Ascending aorta (tissue), 2 donors: ENCODE measurements at regions not wholly inside any gene's neighbourhood (a gene's known extent, or its start where the extent isn't known, plus 50 kb on each side); places are given as distances from the start of the nearest gene placed in this dataset.

Experiments used
- DNase-seq, 2 donors: peaks; one replicate each; pipeline ENCODE4 v3.0.0-alpha.2; 2019; ENCODE audit warnings: low spot score in 2 of 2
- H3K27ac ChIP-seq, 2 donors: fragments of 200-600 bp; sonication (generic); one replicate each; pipeline ENCODE4 v1.5.1; 2016 to 2017; ENCODE audit warnings: mild to moderate bottlenecking in 1 of 2
- H3K27me3 ChIP-seq: fragments of 200-600 bp; sonication (generic); one replicate; pipeline ENCODE4 v1.5.1; 2017
- H3K36me3 ChIP-seq, 2 donors: fragments of 200-600 bp; sonication (generic); one replicate each; pipeline ENCODE4 v1.5.1; 2016
- H3K4me1 ChIP-seq, 2 donors: fragments of 200-600 bp; sonication (generic); one replicate each; pipeline ENCODE4 v1.5.1; 2016 to 2017; ENCODE audit warnings: mild to moderate bottlenecking in 1 of 2
- H3K4me3 ChIP-seq, 2 donors: fragments of 200-600 bp; sonication (generic); one replicate each; pipeline ENCODE4 v1.5.1; 2016 to 2017; ENCODE audit warnings: mild to moderate bottlenecking in 1 of 2
- H3K9me3 ChIP-seq, 2 donors: fragments of 200-600 bp; sonication (generic); one replicate each; pipeline ENCODE4 v1.5.1; 2016
- CTCF ChIP-seq, 3 experiments: fragments of 200-600 bp in 2 of 3; fragments of 450-650 bp in 1 of 3; sonication (generic) in 2 of 3; IDR thresholded peaks; one replicate each; pipeline ENCODE4 v1.5.1; 2016 to 2019; ENCODE audit warnings: antibody characterized with exemption in 3 of 3, mild to moderate bottlenecking in 1 of 3, moderate library complexity in 1 of 3
- intact Hi-C: fragments of 100-400 bp; cut with DNase I; formaldehyde crosslinking; loops from one replicate; pipeline ENCODE4 v1.15.1; 2023

GRCh38 chr5:30103052-30103451 lies 1090.4 kb upstream of the CDH6 start:
- intact Hi-C loops: no loop called here

GRCh38 chr5:30102185-30102584 lies 1091.3 kb upstream of the CDH6 start:
- Histone ChIP-seq H3K27ac (no peak overlapping the region), H3K36me3 (no peaks in the 10 kb centered on the region), H3K4me1 (no peaks in the 10 kb centered on the region), H3K4me3 (no peak overlapping the region), H3K9me3 (no peaks in the 10 kb centered on the region), H3K27me3 (no peaks in the 10 kb centered on the region)
- DNase-seq: no peak
- intact Hi-C loops: no loop called here
- no peak for TF ChIP-seq CTCF (IDR thresholded peaks at IDR 0.05)

More at GRCh38 chr5:30103052-30103451, 1090.4 kb upstream of the CDH6 start:
- H3K4me3 ChIP-seq: no peak overlapping the region
- no peak for DNase-seq
- no peak overlapping the region for H3K27ac ChIP-seq
- no peak for TF ChIP-seq CTCF (IDR thresholded peaks at IDR 0.05)
- no peaks in the 10 kb centered on the region for H3K4me1 ChIP-seq
- H3K27me3 ChIP-seq: no peaks in the 10 kb centered on the region
- no peaks in the 10 kb centered on the region for H3K9me3 ChIP-seq
- H3K36me3 ChIP-seq: no peaks in the 10 kb centered on the region

DNA sequence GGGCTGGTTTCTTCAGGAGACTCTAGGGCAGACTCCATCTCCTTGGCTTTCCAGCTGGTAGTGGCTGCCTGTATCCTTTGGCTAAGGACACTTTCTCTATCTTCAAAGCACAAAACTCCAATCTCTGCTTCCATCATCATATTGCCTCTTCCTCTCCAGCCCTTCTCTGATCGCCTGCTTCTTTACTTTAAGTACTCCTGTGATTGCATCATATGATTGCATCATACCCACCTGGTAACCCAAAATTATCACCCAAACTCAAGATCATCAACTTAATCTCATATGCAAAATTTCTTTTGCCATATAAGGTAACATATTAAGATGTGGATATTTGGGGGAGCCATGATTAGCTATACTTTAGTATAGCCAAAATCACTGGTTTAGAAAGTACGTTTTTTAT lies 1092.6 kb upstream of the CDH6 start:
- no peaks in the 10 kb centered on the region for H3K36me3 ChIP-seq
- TF ChIP-seq CTCF (IDR thresholded peaks at IDR 0.05): no peak
- intact Hi-C loops: no loop called here
- no peak overlapping the region for H3K27ac ChIP-seq
- no peaks in the 10 kb centered on the region for H3K9me3 ChIP-seq
- no peaks in the 10 kb centered on the region for H3K27me3 ChIP-seq
- H3K4me1 ChIP-seq: no peaks in the 10 kb centered on the region
- DNase-seq: no peak
- H3K4me3 ChIP-seq: no peak overlapping the region

- DNase-seq: no peak
- Histone ChIP-seq H3K9me3 (no peaks in the 10 kb centered on the region), H3K4me1 (no peaks in the 10 kb centered on the region), H3K36me3 (no peaks in the 10 kb centered on the region), H3K27me3 (no peaks in the 10 kb centered on the region), H3K27ac (no peak overlapping the region), H3K4me3 (no peak overlapping the region)
- TF ChIP-seq CTCF (IDR thresholded peaks at IDR 0.05): no peak
- intact Hi-C loops: no loop called here
Observed at GRCh38 chr5:30100148-30100713, 1093.3 kb upstream of the CDH6 start.

GRCh38 chr5:30099634-30100033 lies 1093.9 kb upstream of the CDH6 start:
- DNase-seq: no peak
- no peak for TF ChIP-seq CTCF (IDR thresholded peaks at IDR 0.05)
- Histone ChIP-seq H3K4me1 (no peaks in the 10 kb centered on the region), H3K9me3 (no peaks in the 10 kb centered on the region), H3K36me3 (no peaks in the 10 kb centered on the region), H3K27ac (no peak overlapping the region), H3K27me3 (no peaks in the 10 kb centered on the region), H3K4me3 (no peak overlapping the region)
- intact Hi-C loops: no loop called here

GRCh38 chr5:30098940-30099339 lies 1094.5 kb upstream of the CDH6 start:
- H3K27ac ChIP-seq: no peak overlapping the region
- TF ChIP-seq CTCF (IDR thresholded peaks at IDR 0.05): no peak
- no peaks in the 10 kb centered on the region for H3K27me3 ChIP-seq
- no peaks in the 10 kb centered on the region for H3K4me1 ChIP-seq
- no peak overlapping the region for H3K4me3 ChIP-seq
- DNase-seq: no peak
- H3K9me3 ChIP-seq: no peaks in the 10 kb centered on the region
- no peaks in the 10 kb centered on the region for H3K36me3 ChIP-seq
- intact Hi-C loops: no loop called here
